ENCODE measurements at regions not wholly inside any gene's neighbourhood (a gene's known extent, or its start where the extent isn't known, plus 50 kb on each side); places are given as distances from the start of the nearest gene placed in this dataset.

- H3K9me3 ChIP-seq (ENCODE audit: control insufficient read depth, insufficient read depth, low read length), result no peaks in the 10 kb centered on the region
- no peak overlapping the region for H3K18ac ChIP-seq (ENCODE audit: low read depth, low read length)
- H3K56ac ChIP-seq (ENCODE audit: extremely low read depth, insufficient read depth, low read length), result no peak overlapping the region
- dilution Hi-C loops (cut with HindIII; ENCODE audit: low sequenced_read_pairs, unreplicated experiment) (no loop called here), in situ Hi-C loops (cut with MboI; ENCODE audit: low sequenced_read_pairs) (no loop called here), intact Hi-C loops (cut with micrococcal nuclease) (no loop called here)
- DNase-seq, result no peak
- BruUV-seq (replicated peaks), result no TSS peak
- no peak overlapping the region for H4K8ac ChIP-seq (ENCODE audit: low read depth in 2 of 2, low read length in 2 of 2)
- H2BK20ac ChIP-seq (ENCODE audit: low read depth, low read length), result no peak overlapping the region
- H3K14ac ChIP-seq (replicated peaks; ENCODE audit: low read depth, low read length), result no peak overlapping the region
- H3K27ac ChIP-seq (ENCODE audit: insufficient read depth, low read length), result no peak overlapping the region
- H2AK5ac ChIP-seq (ENCODE audit: low read depth, low read length), result no peak overlapping the region
- no peaks in the 10 kb centered on the region for H4K20me1 ChIP-seq (ENCODE audit: insufficient read depth, low read length)
- H3K36me3 ChIP-seq (ENCODE audit: control insufficient read depth, insufficient read depth, low read length), result no peaks in the 10 kb centered on the region
- H3K79me1 ChIP-seq (ENCODE audit: low read depth in 1 of 2, low read length in 2 of 2), result no peaks in the 10 kb centered on the region
- no peak overlapping the region for H3K23ac ChIP-seq (ENCODE audit: low read depth, low read length)
- H4K91ac ChIP-seq (ENCODE audit: insufficient read depth, low read depth, low read length), result no peak overlapping the region
- no peak overlapping the region for H3K9ac ChIP-seq (ENCODE audit: low read depth, low read length)
- POLR2A ChIA-PET (ENCODE audit: unreplicated experiment), result no interaction called here
- TF ChIP-seq CHD1 (IDR thresholded peaks at IDR 0.05; ENCODE audit: low read depth, low read length), result no peak
- no peak for TF ChIP-seq MXI1 (IDR thresholded peaks at IDR 0.05; ENCODE audit: borderline replicate concordance, low read depth, low read length)
- no peak for TF ChIP-seq POLR2A (IDR thresholded peaks at IDR 0.05; ENCODE audit: low read depth, low read length)
- TF ChIP-seq CTCF (conservative IDR thresholded peaks at IDR 0.05; ENCODE audit: low read depth, low read length), result no peak
- TF ChIP-seq RFX5 (IDR thresholded peaks at IDR 0.05; ENCODE audit: low read depth, low read length), result no peak
- no peak for TF ChIP-seq BHLHE40 (IDR thresholded peaks at IDR 0.05; ENCODE audit: low read depth, low read length)
- no peak for TF ChIP-seq USF2 (IDR thresholded peaks at IDR 0.05; ENCODE audit: low read depth, low read length)
- no peak for TF ChIP-seq FOS (IDR thresholded peaks at IDR 0.05; ENCODE audit: low read depth, low read length)
- TF ChIP-seq SMC3 (IDR thresholded peaks at IDR 0.05; ENCODE audit: low read depth, low read length), result no peak
- no peak for TF ChIP-seq RAD21 (IDR thresholded peaks at IDR 0.05; ENCODE audit: low read length)
- no peak for TF ChIP-seq CEBPB (IDR thresholded peaks at IDR 0.05; ENCODE audit: low read depth, low read length)
- no peak for TF ChIP-seq MAFK (IDR thresholded peaks at IDR 0.05; ENCODE audit: low read depth, low read length)
- TF ChIP-seq ELK1 (IDR thresholded peaks at IDR 0.05; ENCODE audit: borderline replicate concordance, low read depth, low read length), result no peak
- no peak for TF ChIP-seq MAZ (IDR thresholded peaks at IDR 0.05; ENCODE audit: borderline replicate concordance, low read depth, low read length)
- TF ChIP-seq RCOR1 (IDR thresholded peaks at IDR 0.05; ENCODE audit: insufficient replicate concordance, low read length), result no peak
- no peak for TF ChIP-seq NFE2L2 (IDR thresholded peaks at IDR 0.05; ENCODE audit: low read depth, low read length)
- H2BK15ac ChIP-seq (ENCODE audit: low read depth, low read length), result no peak overlapping the region
- no peak overlapping the region for H2BK120ac ChIP-seq (ENCODE audit: low read depth, low read length)
- no peak overlapping the region for H2BK5ac ChIP-seq (ENCODE audit: low read depth, low read length, poor library complexity, severe bottlenecking)
- no peak for ATAC-seq (ENCODE audit: low read depth)
- H3K4me1 ChIP-seq (ENCODE audit: control insufficient read depth, insufficient read depth, low read length), result no peaks in the 10 kb centered on the region
- no peaks in the 10 kb centered on the region for H3K9me1 ChIP-seq (ENCODE audit: insufficient read depth, low read length)
- no peak overlapping the region for H2AFZ ChIP-seq (replicated peaks; ENCODE audit: low read length, poor library complexity)
- H3K4ac ChIP-seq (ENCODE audit: low read depth, low read length), result no peak overlapping the region
- CTCF ChIA-PET, result no interaction called here
- H3K4me2 ChIP-seq (ENCODE audit: low read depth, low read length), result no peak overlapping the region
- no peak overlapping the region for H4K5ac ChIP-seq (ENCODE audit: low read depth, low read length)
- H3K27me3 ChIP-seq (ENCODE audit: control insufficient read depth, insufficient read depth, low read length), result no peaks in the 10 kb centered on the region
- no peak overlapping the region for H2AK9ac ChIP-seq (replicated peaks; ENCODE audit: low read depth, low read length, poor library complexity)
- H3K4me3 ChIP-seq (ENCODE audit: insufficient read depth, low read depth, low read length), result no peak overlapping the region
Measured at GRCh38 chr5:90214991-90215390, 194.6 kb downstream of the CETN3 start.
